ENCODE measurements at regions not wholly inside any gene's neighbourhood (a gene's known extent, or its start where the extent isn't known, plus 50 kb on each side); places are given as distances from the start of the nearest gene placed in this dataset.

DNA sequence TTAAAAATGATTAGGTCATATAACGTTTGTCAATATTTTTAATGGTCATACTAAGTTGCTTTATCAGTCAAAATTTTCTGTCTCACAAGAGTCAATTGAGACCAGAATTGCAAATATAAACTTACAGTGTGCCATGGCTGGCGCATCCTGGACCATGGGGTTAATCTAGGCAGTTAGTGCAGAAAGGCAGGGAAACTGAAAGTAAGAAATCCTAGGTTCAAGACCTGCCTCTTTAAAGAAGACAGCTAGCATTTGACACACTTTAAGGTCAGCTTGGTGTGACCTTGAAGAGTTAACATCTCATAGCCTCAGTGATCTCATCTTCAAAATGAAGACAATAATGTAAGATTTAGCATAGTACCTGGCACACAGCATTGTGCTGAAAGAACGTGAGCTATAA lies 210.0 kb upstream of the DAB1 start:
- no peak for DNase-seq (ENCODE audit: low read depth)

DNA sequence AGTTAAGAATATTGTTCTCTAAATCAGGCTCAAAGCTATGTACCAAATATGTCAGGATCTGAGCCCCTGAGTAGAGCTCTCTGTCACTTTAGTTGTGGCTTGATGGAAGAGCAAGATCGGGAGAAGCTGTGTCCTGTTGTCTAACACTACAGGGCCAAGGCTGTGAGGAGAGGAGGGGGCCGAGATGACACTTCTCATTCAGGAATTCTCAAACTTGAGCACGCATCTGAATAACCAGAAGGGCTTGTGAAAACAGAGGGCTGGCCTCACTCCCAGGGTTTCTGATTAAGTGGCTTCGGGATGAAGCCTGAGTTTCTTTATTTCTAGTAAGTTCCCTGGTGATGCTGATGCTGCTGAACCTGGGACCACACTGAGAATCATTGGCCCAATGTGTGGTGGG lies 209.2 kb upstream of the DAB1 start:
- DNase-seq (ENCODE audit: low read depth), result no peak

DNA sequence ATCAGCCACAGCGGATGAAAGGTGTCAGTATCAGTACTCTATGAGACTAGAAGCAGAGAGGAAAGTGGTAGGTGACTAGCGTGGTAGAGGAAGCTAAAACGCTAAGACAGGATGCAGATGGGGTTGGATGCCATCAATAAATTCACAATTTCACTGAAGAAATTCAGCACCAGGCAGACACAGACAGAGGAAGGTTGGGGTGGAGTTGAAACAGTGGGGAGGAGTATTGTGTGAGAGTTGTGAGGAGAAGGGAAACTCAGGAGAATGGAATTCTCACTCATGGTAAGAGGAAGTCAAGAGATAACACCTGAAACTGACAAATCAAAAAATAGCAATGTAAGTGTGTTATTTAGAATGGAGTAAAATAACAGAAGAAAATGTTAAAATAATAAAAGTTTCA lies 208.5 kb upstream of the DAB1 start:
- DNase-seq (ENCODE audit: low read depth), result no peak

DNA sequence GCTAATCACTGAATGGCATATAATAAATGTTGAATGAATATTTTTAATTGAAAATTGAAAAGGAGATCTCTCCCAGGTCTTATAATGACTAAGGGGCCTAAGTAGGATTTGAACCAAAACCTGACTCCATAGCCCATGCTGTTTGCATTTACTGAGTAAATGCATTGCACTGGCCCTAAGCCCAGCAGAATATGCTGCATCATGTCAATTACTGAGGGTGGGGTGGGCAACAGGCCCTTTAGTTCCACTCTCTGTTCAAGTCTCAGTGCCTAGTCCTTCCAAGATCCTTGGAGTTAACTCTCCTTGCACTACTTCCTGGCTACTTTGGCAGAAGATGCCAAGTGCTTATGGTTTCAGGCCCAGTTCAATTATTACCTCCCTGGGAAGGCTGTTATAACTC lies 203.8 kb upstream of the DAB1 start:
- no peak for DNase-seq (ENCODE audit: low read depth)

DNA sequence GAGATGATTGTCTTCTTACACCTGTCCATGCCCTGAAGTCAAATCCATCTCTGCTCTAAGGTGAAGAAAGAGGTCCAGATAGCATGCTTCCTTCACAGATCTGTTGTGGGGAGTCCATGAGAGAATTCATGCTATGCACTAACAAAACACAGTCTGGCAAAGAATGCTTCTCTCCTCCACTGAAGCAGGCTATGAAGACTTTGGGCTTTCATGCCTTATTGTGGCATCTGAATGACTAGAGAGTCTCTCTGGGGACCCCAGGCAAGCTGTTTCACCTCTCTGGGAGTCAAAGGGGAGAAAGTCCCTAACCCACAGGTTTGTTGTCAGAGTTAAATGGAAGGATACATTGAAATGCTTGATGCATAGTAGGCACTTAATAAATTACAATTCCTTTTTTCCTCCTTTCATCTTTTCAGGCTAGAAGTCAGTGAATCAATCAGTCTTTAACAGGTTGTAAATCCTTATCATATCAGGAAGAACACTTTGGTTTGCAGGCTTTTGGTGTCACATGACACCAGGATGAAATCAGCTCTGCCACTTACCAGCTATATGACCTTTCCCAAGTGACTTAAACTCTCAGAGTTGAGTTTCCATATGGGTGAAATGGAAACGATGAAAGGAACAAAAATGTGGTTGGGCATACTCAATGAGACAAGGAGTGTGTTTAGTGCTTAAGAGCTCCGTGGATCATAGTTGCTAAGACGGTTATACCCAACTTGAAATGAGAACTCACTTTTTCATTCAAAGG lies 200.1 kb upstream of the DAB1 start:
- DNase-seq (ENCODE audit: low read depth), result no peak

DNA sequence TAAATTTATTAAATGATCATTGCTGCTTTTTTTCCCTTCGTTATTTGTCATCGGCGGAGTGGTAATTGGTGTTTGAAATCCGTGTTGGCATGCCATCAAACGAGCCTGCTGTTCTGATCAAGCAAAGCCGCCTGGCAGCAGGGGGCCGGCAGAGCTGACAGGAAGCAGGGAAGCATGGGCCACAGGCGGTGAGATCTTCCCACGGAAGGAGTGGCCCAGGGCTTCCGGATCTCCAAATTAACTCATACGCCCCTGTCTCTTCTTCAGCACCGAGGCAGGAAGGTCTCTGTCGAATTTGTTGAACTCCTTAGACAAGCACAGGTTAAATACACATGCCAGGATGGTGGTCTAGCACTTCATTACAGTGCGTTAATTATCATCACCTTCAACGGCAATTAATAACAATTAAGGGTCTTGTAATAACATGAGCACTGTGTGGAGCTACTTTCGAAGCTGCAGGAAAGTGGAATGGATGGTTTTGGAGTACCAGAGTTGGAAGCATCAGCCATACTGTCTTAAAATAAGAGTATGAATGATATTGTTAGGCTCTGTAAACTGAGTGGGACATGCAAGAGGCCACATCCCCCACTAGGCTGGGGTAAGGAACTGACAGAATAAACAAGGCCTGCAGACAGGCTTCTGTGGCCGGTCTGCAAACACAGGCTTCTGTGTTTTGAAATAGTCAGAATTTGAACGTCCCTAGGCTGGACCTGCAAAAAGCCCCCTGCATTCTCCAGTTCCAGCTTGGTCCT lies 199.4 kb upstream of the DAB1 start:
- DNase-seq (ENCODE audit: low read depth), result no peak

DNA sequence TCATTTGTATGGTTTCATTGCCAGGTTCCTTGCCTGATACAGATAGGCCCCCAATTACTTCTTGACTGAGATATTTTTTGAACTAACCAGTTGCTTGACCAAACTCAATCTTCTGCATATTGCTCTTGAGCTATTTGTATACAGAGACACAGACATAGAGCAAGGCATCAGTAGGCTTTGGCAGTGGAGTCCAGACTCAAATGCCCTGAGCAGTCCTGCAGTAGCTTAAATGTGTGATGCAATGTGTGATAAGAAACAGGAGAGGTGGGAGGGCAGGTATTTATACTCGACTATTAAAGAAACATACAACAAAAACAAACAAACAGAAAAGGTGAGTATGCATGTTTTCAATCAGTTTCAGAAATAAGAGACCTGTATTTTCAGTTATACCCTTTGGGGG lies 197.9 kb upstream of the DAB1 start:
- no peak for DNase-seq (ENCODE audit: low read depth)

DNA sequence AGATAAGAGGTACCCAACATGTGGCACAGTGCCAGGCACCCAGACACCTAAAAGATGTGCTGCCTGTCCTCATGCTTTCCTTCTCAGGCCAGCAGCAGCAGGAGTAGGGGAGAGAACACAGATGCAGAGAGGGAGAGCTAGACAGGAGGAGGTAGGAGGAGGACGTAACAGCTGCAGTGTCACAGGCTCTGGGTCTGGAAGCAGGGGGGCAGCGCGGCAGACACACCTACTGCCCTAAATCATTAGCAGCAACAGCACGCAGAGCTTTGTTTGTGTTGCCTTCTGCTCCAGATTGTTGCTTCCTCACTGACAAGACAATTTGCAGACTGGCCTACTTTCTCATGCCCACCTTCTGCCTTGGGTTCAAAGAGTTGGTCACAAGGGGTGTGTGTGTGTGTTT lies 196.7 kb upstream of the DAB1 start:
- DNase-seq (ENCODE audit: low read depth), result no peak

DNA sequence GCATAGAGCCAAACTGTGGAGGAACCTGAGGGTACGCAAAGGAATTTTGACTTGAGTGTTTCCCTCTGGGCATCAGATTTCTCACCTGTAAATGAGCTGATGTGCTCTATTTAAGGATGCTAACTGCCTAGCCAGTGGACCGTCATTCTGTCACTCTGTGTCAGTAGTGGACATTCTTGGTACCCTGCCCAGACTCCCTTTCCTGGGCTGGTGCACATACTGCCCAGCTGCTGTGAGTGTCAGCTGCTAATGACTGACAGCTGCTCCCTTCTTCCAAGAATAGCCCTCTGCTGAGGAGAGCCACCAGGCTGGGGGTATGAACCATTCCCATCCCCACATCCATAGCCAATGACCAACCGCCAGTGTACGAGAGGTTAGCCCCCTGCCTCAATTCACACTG lies 193.1 kb upstream of the DAB1 start:
- no peak for DNase-seq (ENCODE audit: low read depth)

DNA sequence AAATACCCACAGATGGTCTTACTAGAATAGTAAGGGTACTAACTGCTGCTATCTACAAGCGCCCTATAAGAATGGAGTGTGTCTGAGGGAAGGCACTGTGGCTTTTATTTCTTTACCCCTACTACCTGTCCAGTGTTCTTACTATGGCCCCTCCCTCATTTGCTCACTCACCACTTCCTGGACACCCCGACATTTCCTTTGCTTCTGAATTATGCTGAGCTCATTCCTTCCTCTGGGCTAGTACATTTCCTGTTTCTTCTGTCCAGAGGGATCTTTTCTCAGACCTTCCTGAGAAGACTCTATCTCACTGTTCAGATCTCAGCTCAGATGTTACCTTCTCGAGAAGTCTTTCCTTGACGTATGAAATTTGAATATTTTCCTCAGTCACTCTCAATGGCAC lies 192.1 kb upstream of the DAB1 start:
- no peak for DNase-seq (ENCODE audit: low read depth)

DNA sequence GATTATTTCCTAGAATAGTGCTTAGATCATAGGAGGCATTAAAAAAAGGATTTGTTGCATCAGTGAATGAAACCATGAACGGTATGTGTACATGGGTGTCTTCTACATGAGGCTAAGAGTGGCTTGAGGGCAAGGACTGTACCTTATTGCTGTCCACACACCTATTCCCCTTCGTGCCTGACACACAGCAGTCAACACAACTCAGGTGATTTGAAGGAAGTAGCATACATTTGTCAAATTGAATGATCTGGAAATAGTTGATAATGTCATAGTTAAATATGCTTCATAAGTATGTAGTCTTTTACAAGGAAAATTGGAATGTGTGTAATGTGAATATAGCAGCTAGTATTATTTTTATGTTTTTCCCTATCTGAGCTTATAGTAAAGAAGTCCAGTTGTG lies 189.0 kb upstream of the DAB1 start:
- no peak for DNase-seq (ENCODE audit: low read depth)

DNA sequence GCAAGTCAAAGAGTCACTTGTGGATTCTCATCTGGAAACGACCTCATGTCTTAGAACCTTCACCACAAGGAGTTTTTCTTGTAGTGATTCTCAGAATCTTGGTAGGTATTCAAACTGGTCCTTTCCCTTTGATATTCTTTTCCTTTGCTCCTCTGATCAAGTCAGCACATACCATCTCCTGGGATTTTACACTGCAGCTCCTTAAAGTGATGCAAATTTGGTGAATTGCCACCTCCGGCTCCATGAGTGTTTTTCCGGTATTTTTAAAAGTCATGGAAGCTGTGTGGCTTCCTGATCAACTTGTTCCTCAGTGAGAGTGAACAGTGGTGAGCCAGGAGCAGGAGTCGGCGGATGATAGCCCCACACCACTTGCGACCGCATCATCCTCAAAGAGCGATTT lies 182.1 kb upstream of the DAB1 start:
- no peak for DNase-seq (ENCODE audit: low read depth)

DNA sequence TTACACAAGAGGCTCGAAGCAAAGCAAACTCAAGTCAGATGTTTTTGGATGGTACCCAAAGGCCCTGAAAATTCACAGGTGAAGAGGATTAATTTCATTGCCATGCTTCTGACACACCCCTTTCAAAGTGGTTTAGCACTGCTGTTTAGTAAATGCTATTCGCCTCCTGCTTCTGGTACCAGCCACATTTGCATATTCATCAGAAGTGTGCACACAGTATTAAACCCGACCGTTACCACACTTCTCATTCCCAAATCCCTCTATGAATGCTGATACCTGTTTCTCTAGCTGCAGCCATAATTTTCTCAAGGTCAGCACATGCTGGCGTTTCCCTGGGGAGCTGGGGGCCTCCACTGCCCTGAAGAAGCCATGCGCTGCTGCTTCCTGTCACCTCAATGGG lies 179.8 kb upstream of the DAB1 start:
- DNase-seq (ENCODE audit: low read depth), result no peak

DNA sequence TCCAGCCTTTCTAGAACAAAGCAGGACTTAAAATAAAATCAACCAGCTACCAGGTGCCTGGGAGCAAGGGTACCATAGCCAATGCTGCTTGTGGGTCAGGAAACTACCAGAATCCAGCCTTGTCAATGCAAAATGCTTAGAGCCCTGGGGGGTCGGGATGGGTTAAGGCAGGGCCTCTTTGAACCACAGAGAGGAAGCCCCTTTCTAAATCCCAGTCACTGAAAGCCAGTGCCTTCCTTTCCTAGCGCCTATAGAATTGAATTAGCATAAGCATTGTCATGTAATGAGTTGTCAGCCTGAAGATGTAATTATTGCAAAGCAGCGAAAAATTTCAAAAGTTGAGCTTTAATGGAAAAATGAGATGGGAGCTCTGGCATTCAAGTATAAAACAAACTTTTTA lies 176.6 kb upstream of the DAB1 start:
- no peak for DNase-seq (ENCODE audit: low read depth)

DNA sequence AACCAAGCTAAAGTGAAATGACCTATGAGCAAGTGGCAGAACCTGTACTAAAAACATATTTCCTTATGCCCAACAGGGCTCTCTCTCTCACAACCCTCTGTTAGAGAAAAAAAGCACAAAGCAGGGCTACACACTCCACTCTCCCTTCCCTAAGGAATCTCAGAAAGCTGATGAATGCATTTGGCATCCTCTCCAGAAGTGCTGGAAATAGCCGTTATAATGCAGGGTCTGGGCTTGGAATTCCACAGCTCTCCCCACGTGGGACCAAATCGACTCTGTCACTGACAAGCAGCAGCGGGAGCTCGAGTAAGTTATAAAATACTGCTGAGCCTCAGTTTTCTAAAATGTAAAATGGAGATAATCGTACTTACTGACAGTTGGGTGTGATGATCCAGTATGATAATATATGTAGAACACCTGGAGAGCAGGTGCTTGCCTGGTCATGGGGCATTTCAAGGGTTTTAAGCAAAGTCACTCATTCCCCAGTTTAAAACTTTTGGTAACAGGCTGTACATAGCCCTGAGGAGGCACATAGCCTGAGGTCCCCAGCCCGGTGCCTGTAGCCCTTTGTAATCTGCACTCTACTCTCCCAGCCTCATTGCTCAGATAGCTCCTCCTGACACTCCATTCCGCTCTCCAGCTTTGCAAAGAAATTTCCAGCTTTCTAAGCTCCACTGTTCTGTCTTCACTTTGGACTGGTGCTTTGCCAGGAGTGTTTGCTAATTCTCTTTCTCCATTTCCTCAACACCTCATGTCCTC lies 175.6 kb upstream of the DAB1 start:
- no peak for DNase-seq (ENCODE audit: low read depth)

DNA sequence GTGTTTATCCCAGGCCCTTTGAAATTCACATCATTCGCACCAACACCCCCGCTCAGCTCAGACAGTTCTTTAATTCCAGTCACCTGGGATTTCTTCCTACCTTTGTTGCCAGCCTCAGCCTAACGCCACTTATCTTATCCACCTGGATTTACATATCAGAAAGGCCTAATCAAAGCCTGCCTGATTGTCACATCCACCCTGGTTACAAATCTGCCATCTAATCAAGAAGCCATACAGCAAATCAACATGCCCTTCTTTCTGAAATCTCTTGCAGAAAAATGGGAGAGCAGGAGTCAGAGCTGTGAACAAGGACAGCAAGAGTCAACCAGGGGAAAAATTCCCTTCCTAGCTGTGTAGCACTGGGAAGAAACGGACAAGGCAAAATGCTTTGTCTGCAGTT lies 173.2 kb upstream of the DAB1 start:
- DNase-seq (ENCODE audit: low read depth), result no peak

DNA sequence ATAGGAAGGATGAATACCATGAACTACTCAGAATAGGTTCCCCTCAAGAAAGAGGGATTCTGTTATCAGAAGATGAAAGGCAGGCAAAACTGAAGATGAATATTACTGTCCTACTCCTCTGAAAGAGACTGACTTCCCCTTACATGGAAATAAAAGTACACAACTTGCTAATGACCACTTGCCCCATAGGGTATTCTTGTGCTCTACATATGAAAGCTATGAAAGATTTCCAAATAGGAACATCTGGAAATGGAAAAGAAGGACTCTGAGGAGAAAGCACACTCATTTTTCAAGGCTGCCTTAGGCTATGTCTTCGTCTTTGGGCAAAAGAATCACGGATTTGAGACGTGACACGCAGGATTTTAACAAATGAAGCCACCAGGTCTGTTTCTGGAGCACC lies 170.1 kb upstream of the DAB1 start:
- DNase-seq (ENCODE audit: low read depth), result no peak

DNA sequence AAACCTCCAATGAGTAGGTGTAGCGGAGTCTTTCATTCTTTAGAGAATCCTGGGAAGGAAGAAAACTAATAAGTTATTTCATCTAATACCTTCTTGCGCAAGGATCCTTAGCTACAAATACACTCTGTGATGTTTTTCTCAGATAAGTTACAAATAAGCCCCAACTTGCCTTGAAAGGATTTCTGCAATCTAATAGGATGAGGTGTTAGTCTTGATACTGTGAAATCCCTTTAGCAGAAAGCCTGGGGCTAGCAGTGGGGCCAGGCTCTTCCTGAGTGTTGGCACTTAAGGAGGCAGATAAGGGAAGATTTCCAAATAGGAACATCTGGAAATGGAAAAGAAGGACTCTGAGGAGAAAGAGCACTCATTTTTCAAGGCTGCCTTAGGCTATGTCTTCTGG lies 168.0 kb upstream of the DAB1 start:
- no peak for DNase-seq (ENCODE audit: low read depth)

DNA sequence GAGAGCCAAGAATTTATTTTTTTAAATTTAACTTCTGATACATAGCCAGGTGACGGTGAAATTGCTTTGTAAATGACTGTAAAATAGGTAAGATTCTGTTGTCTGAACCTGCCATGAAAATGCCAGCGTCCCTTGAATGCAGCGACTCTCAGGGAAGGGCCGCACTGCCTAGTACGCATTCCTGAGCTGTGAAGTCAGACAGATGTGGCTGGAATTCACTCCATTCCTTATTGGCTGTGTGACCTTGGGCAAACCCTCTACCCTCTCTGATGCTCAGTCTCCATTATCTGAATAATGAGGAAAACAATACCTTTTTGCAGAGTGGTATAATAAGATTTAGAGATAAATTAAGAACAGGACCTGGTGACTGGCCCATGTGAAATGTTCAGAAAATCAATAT lies 167.1 kb upstream of the DAB1 start:
- no peak for DNase-seq (ENCODE audit: low read depth)

DNA sequence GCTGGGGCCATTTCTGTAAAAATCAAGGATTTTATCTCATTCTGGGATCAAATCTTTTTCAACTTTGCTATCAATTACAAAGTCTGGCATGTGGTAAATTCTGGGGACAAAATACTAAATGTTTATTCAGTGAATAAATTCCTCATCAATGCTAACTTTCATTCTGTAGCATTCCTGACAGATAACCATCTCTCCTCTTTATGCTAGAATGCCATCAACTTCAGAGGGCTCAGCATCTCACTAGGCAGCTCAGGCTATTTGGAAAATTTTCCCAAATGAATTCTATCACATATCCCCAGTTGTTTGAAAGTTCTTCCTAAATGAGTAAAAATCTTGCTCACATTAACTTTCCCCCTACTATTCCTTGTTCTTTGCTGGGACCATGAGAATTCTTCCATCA lies 163.0 kb upstream of the DAB1 start:
- DNase-seq (ENCODE audit: low read depth), result no peak

DNA sequence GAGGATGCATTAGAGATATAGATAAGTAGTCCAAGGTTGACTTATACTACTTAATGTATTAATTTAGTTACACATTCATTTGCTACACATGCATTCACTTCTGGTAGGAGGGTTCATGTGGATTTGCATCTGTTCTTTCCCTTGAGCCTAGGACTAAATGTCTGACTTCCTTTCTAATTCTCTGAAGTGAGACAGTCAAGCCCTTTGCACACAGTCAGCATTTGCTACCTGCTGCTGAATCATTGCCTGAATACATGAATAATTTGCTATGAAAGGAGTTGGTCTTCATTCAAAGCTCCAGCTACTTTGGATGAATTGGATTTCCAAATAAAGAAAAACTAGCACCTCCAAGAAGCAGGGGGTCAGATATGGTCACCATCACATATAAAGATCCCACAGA lies 154.8 kb upstream of the DAB1 start:
- no peak for DNase-seq (ENCODE audit: low read depth)

DNA sequence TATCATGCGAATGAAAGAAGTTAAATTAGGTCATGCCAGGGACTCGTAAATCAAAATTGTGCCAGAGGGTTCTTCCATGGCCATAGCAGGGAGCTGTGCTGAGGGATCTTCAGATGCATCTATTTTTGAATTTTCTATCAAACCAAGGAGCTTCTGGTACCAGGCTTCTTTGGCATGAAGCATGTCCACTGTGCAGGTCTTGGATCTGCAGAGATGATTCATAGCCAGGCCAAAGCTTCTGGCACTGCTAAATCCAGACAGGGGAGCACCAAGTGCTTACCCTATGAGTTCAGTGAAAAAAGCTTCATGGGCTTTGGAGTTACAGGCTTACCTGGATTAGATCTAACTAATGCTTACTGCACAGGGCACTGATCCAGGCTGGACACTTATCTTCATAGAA lies 154.2 kb upstream of the DAB1 start:
- no peak for DNase-seq (ENCODE audit: low read depth)

DNA sequence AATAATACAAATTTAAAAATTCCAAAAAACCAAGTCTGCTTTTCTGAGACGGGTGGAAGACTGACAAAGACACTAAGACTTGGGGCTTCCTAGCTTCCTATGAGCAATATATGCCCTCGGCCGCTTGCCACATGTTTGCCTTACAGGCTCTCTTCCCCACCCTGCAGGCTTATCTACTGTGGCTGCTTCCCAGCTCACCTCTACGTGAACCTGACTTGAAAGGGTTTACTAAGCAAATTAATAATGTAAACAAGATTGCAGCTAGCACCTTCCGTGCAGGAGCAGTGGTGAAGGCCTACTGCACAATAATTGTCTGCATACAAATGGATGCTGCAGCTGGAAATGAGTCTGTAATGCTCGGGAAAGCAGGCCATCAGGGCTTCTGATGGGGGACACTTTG lies 152.9 kb upstream of the DAB1 start:
- DNase-seq (ENCODE audit: low read depth), result no peak

Data from stimulated activated CD8-positive, alpha-beta memory T cell treated with anti-CD3 and anti-CD28 coated beads, Interleukin-4, amount 100 ng/mL, for 24 hours (primary cell).